ENCODE measurements at regions not wholly inside any gene's neighbourhood (a gene's known extent, or its start where the extent isn't known, plus 50 kb on each side); places are given as distances from the start of the nearest gene placed in this dataset.
A peak's percentile ranks its signal among the peaks of the same experiment; 100 is the strongest.

DNA sequence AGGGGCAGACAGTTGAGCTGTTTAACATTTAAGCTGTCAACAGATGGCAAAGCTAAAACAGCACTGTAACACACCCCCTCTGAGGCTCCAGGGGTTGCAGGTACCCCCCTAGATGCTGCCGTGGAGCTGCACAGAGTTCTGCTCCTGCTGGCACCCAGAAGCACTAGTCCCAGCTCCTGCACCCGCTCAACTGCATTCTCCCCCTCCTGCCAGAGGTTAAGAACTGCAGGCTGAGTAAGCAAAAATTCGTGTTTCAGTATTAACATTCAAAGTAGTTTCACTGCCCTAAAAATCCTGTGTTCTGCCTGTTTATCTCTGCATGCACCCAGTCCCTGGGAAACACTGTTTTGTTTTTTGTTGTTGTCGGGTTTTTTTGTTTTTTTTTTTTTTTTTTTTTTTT lies 790.8 kb upstream of the KCND2 start:
- TF ChIP-seq, protein P1, sequence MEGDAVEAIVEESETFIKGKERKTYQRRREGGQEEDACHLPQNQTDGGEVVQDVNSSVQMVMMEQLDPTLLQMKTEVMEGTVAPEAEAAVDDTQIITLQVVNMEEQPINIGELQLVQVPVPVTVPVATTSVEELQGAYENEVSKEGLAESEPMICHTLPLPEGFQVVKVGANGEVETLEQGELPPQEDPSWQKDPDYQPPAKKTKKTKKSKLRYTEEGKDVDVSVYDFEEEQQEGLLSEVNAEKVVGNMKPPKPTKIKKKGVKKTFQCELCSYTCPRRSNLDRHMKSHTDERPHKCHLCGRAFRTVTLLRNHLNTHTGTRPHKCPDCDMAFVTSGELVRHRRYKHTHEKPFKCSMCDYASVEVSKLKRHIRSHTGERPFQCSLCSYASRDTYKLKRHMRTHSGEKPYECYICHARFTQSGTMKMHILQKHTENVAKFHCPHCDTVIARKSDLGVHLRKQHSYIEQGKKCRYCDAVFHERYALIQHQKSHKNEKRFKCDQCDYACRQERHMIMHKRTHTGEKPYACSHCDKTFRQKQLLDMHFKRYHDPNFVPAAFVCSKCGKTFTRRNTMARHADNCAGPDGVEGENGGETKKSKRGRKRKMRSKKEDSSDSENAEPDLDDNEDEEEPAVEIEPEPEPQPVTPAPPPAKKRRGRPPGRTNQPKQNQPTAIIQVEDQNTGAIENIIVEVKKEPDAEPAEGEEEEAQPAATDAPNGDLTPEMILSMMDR (IDR thresholded peaks at IDR 0.05), result peak; percentile 69
- no peak for TF ChIP-seq ZFX (IDR thresholded peaks at IDR 0.05; ENCODE audit: borderline replicate concordance)

Measured in 22Rv1 (cell line).